ENCODE measurements at regions not wholly inside any gene's neighbourhood (a gene's known extent, or its start where the extent isn't known, plus 50 kb on each side); places are given as distances from the start of the nearest gene placed in this dataset.
"Not testable (repeated sequence)": the region's sequence is repeated elsewhere in the genome, so short reads cannot be mapped to it uniquely, and the experiment has no call there.

DNA sequence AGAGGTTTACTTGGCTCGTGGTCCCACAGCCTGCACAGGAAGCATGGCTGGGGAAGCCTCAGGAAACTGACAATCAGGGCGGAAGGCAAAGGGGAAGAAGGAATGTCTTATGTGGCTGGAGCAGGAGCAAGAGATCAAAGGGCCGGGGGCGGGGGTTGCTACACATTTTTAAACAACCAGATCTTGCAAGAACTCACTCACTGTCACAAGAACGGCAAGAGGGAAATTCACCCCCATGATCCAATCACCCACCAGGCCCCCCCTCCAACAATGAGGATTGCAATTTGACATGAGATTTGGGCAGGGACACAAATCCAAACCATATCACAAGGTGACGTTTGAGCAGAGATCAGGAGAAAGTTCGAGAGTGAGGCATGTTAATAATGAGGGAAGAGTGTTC, 163.7 kb upstream of the RPH3A start:
- no peak for TF ChIP-seq POLR2AphosphoS5 (IDR thresholded peaks at IDR 0.05)
- TF ChIP-seq POLR2A (IDR thresholded peaks at IDR 0.05), result no peak
- TF ChIP-seq, protein P1, sequence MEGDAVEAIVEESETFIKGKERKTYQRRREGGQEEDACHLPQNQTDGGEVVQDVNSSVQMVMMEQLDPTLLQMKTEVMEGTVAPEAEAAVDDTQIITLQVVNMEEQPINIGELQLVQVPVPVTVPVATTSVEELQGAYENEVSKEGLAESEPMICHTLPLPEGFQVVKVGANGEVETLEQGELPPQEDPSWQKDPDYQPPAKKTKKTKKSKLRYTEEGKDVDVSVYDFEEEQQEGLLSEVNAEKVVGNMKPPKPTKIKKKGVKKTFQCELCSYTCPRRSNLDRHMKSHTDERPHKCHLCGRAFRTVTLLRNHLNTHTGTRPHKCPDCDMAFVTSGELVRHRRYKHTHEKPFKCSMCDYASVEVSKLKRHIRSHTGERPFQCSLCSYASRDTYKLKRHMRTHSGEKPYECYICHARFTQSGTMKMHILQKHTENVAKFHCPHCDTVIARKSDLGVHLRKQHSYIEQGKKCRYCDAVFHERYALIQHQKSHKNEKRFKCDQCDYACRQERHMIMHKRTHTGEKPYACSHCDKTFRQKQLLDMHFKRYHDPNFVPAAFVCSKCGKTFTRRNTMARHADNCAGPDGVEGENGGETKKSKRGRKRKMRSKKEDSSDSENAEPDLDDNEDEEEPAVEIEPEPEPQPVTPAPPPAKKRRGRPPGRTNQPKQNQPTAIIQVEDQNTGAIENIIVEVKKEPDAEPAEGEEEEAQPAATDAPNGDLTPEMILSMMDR (IDR thresholded peaks at IDR 0.05), result no peak
- no peak for TF ChIP-seq EP300 (IDR thresholded peaks at IDR 0.05; ENCODE audit: low read depth)
- no peaks in the 10 kb centered on the region for H3K36me3 ChIP-seq
- in situ Hi-C loops (cut with MboI; ENCODE audit: low pct_ligation_motif_present in 1 of 4, low pct_unique_long_range_greater_than_20kb in 1 of 4, low sequenced_read_pairs in 3 of 4), result no loop called here
- H3K4me3 ChIP-seq, result no peak overlapping the region
- no peaks in the 10 kb centered on the region for H3K4me1 ChIP-seq
- H3K27ac ChIP-seq, result no peak overlapping the region
- 30 to 48% methylated on average over 3 to 7 of the region's 7 CpGs for WGBS, 2 donors (ENCODE audit: low coverage in 1 of 2)
- intact Hi-C loops (cut with DNase I; ENCODE audit: low total_unique reads), result no loop called here
- no peaks in the 10 kb centered on the region for H3K27me3 ChIP-seq
- H3K9me3 ChIP-seq, result no peaks in the 10 kb centered on the region
- DNase-seq, result no peak

DNA sequence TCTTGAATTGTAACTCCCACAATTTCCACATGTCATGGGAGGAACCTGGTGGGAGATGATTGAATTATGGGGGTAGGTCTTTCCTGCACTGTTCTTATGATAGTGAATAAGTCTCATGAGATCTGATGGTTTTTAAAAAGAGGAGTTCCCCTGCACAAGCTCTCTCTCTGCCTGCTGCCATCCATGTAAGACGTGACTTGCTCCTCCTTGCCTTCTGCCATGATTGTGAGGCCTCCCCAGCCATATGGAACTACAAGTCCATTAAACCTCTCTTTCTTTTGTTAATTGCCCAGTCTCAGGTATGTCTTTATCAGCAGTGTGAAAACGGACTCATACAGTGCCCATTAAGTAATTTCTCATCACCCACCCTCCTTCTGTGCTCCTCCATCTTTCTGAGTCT, 159.6 kb upstream of the RPH3A start:
- in situ Hi-C loops (cut with MboI; ENCODE audit: low pct_ligation_motif_present in 1 of 4, low pct_unique_long_range_greater_than_20kb in 1 of 4, low sequenced_read_pairs in 3 of 4); intact Hi-C loops (cut with DNase I; ENCODE audit: low total_unique reads): not testable (repeated sequence)

DNA sequence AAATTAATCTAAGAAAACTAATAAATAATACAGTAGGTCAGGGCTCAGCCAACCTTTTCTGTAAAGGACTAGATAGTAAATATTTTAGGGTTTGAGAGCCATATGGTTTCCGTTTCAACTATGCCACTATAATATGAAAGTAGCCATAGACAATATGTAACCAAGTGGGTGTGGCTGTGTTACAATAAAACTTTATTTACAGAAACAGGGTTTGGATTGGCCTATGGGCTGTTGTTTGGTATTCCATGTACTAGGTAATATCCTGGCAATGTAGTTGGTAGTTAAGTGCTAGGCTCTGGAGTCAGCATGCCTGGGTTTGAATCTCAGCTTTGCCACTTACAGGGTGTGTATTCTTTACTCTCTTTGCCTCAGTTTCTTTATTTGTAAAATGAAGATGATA, 156.5 kb upstream of the RPH3A start:
- TF ChIP-seq EP300 (IDR thresholded peaks at IDR 0.05; ENCODE audit: low read depth) (no peak), POLR2AphosphoS5 (IDR thresholded peaks at IDR 0.05) (no peak), POLR2A (IDR thresholded peaks at IDR 0.05) (no peak)
- TF ChIP-seq, protein P1 (IDR thresholded peaks at IDR 0.05), result no peak
- WGBS, 2 donors (ENCODE audit: low coverage in 1 of 2), result 60 to 70% methylated on average over 1 of the region's 1 CpG
- Histone ChIP-seq H3K27me3 (peaks cover 16% of the 10 kb centered on the region), H3K4me1 (no peaks in the 10 kb centered on the region), H3K27ac (no peak overlapping the region), H3K36me3 (no peaks in the 10 kb centered on the region), H3K9me3 (no peaks in the 10 kb centered on the region), H3K4me3 (no peak overlapping the region)
- no peak for DNase-seq
- in situ Hi-C loops (cut with MboI; ENCODE audit: low pct_ligation_motif_present in 1 of 4, low pct_unique_long_range_greater_than_20kb in 1 of 4, low sequenced_read_pairs in 3 of 4) (no loop called here), intact Hi-C loops (cut with DNase I; ENCODE audit: low total_unique reads) (no loop called here)

More for the DNA sequence above, 159.6 kb upstream of the RPH3A start:
- not testable (repeated sequence) for H3K27me3 ChIP-seq, DNase-seq, H3K36me3 ChIP-seq, H3K27ac ChIP-seq, H3K4me1 ChIP-seq, H3K9me3 ChIP-seq, H3K4me3 ChIP-seq
- WGBS, 2 donors (ENCODE audit: low coverage in 1 of 2), result 73 to 80% methylated on average over 1 to 2 of the region's 2 CpGs

DNA sequence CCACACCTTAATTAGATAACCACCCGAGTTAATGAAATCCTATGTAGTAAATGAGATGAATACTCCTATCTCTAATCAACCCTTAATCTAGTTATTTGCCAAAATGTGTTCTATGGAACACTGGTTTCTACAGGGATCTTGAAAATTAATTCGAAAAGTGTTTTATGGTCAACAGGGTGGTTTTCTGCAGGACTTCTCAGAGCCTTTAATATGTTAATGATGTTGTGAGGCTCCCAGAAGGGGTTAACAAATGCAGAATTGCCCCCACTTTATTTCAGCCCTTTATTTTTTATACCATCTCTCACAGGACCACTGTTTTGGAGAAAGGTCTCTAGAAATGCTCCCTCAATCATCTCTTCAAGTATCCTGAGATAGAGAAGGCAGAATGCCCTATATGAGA, 153.1 kb upstream of the RPH3A start:
- DNase-seq, result no peak
- WGBS, 2 donors (ENCODE audit: low coverage in 1 of 2), result 82 to 83% methylated on average over 2 of the region's 2 CpGs
- Histone ChIP-seq H3K27me3 (peaks cover 16% of the 10 kb centered on the region), H3K9me3 (no peaks in the 10 kb centered on the region), H3K4me1 (no peaks in the 10 kb centered on the region), H3K36me3 (no peaks in the 10 kb centered on the region), H3K4me3 (no peak overlapping the region), H3K27ac (no peak overlapping the region)
- TF ChIP-seq, protein P1 (IDR thresholded peaks at IDR 0.05), result no peak
- TF ChIP-seq EP300 (IDR thresholded peaks at IDR 0.05; ENCODE audit: low read depth), result no peak
- in situ Hi-C loops (cut with MboI; ENCODE audit: low pct_ligation_motif_present in 1 of 4, low pct_unique_long_range_greater_than_20kb in 1 of 4, low sequenced_read_pairs in 3 of 4) (no loop called here), intact Hi-C loops (cut with DNase I; ENCODE audit: low total_unique reads) (no loop called here)

DNA sequence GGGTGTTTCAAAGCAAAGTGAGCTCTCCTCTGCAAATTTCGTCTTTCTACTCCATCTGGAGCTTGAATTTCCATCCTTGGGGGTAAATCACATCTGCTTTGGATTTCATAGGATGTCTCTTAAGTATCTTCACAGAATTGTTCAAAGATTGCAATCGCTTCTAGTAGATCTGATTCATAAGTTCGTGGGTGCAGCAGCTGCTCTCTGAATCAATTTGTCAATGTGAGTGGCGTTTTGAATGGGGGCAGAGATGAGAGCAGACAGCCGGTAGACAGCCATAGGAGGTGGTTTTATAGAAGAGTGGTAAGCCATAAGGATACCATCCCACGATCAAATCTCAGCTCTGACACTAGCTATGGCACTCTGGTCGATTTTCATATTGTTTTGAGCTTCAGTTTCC, 146.0 kb upstream of the RPH3A start:
- H3K4me1 ChIP-seq, result no peaks in the 10 kb centered on the region
- in situ Hi-C loops (cut with MboI; ENCODE audit: low pct_ligation_motif_present in 1 of 4, low pct_unique_long_range_greater_than_20kb in 1 of 4, low sequenced_read_pairs in 3 of 4), result no loop called here
- H3K27me3 ChIP-seq, result no peaks in the 10 kb centered on the region
- no peak overlapping the region for H3K4me3 ChIP-seq
- H3K9me3 ChIP-seq, result no peaks in the 10 kb centered on the region
- 60 to 62% methylated on average over 6 to 7 of the region's 7 CpGs for WGBS, 2 donors (ENCODE audit: low coverage in 1 of 2)
- no peak for DNase-seq
- H3K27ac ChIP-seq, result no peak overlapping the region
- no peaks in the 10 kb centered on the region for H3K36me3 ChIP-seq
- no peak for TF ChIP-seq EP300 (IDR thresholded peaks at IDR 0.05; ENCODE audit: low read depth)
- TF ChIP-seq, protein P1 (IDR thresholded peaks at IDR 0.05), result no peak
- no peak for TF ChIP-seq POLR2AphosphoS5 (IDR thresholded peaks at IDR 0.05)
- TF ChIP-seq POLR2A (IDR thresholded peaks at IDR 0.05), result no peak
- intact Hi-C loops (cut with DNase I; ENCODE audit: low total_unique reads), result no loop called here
